ENCODE measurements at regions not wholly inside any gene's neighbourhood (a gene's known extent, or its start where the extent isn't known, plus 50 kb on each side); places are given as distances from the start of the nearest gene placed in this dataset.

GRCh38 chr7:106773721-106774120, 91.4 kb upstream of the PIK3CG start:
- H3K4me1 ChIP-seq (ENCODE audit: control insufficient read depth, insufficient read depth, low read length), result no peaks in the 10 kb centered on the region
- H3K9me3 ChIP-seq (ENCODE audit: control insufficient read depth, insufficient read depth, low read depth, low read length), result no peaks in the 10 kb centered on the region
- TF ChIP-seq ZNF132 (tag by site-specific recombination; IDR thresholded peaks at IDR 0.05; ENCODE audit: borderline replicate concordance) (no peak), ZNF280C (tag by site-specific recombination; IDR thresholded peaks at IDR 0.05) (no peak), GLIS1 (tag by site-specific recombination; IDR thresholded peaks at IDR 0.05) (no peak), ZNF239 (tag by site-specific recombination; IDR thresholded peaks at IDR 0.05) (no peak), ZBTB8A (tag by site-specific recombination; IDR thresholded peaks at IDR 0.05) (no peak), ZSCAN23 (tag by site-specific recombination; IDR thresholded peaks at IDR 0.05) (no peak), ZNF404 (tag by site-specific recombination; IDR thresholded peaks at IDR 0.05) (no peak), ZNF23 (tag by site-specific recombination; IDR thresholded peaks at IDR 0.05; ENCODE audit: borderline replicate concordance) (no peak), ZBTB44 (tag by site-specific recombination; IDR thresholded peaks at IDR 0.05) (no peak), ZFP69B (tag by site-specific recombination; IDR thresholded peaks at IDR 0.05) (no peak), ZNF837 (tag by site-specific recombination; IDR thresholded peaks at IDR 0.05) (no peak), PATZ1 (tag by site-specific recombination; IDR thresholded peaks at IDR 0.05) (no peak), RBAK (tag by site-specific recombination; IDR thresholded peaks at IDR 0.05) (no peak), ZSCAN18 (tag by site-specific recombination; IDR thresholded peaks at IDR 0.05) (no peak), ZNF660 (tag by site-specific recombination; IDR thresholded peaks at IDR 0.05) (no peak), ZEB2 (tag by site-specific recombination; IDR thresholded peaks at IDR 0.05) (no peak)
- H3K4me3 ChIP-seq (ENCODE audit: low read depth, low read length), result no peak overlapping the region
- CTCF ChIA-PET, result interaction anchor here (1.7 kb wide), 1 partner anchor 19 kb away, joined by 3 read pairs; no protein-coding TSS in a partner anchor
- POLR2A ChIA-PET, result no interaction called here
- H3K36me3 ChIP-seq (ENCODE audit: control insufficient read depth in 2 of 2, insufficient read depth in 1 of 2, low read length in 2 of 2), result no peaks in the 10 kb centered on the region
- H3K27ac ChIP-seq (ENCODE audit: extremely low read depth, low read depth, low read length), result no peak overlapping the region

GRCh38 chr7:106774213-106774767, 90.8 kb upstream of the PIK3CG start:
- Histone ChIP-seq H3K4me1 (ENCODE audit: control insufficient read depth, insufficient read depth, low read length) (no peaks in the 10 kb centered on the region), H3K9me3 (ENCODE audit: control insufficient read depth, insufficient read depth, low read depth, low read length) (no peaks in the 10 kb centered on the region), H3K27ac (ENCODE audit: extremely low read depth, low read depth, low read length) (no peak overlapping the region), H3K36me3 (ENCODE audit: control insufficient read depth in 2 of 2, insufficient read depth in 1 of 2, low read length in 2 of 2) (no peaks in the 10 kb centered on the region), H3K4me3 (ENCODE audit: low read depth, low read length) (no peak overlapping the region)
- ChIA-PET POLR2A (no interaction called here), CTCF (interaction anchor here (0.8 to 1.7 kb wide), 2 partner anchors 18 to 173 kb away, joined by 3 to 6 read pairs; no protein-coding TSS in a partner anchor)
- TF ChIP-seq ZNF280C (tag by site-specific recombination; IDR thresholded peaks at IDR 0.05), result no peak
- TF ChIP-seq ZBTB7A (tag by site-specific recombination; IDR thresholded peaks at IDR 0.05; ENCODE audit: low read depth), result no peak
- TF ChIP-seq ZEB2 (tag by site-specific recombination; IDR thresholded peaks at IDR 0.05), result no peak
- no peak for TF ChIP-seq PRDM1 (tag by site-specific recombination; IDR thresholded peaks at IDR 0.05)
- no peak for TF ChIP-seq ZNF350 (tag by site-specific recombination; IDR thresholded peaks at IDR 0.05)
- TF ChIP-seq ZNF623 (tag by site-specific recombination; IDR thresholded peaks at IDR 0.05), result no peak
- no peak for TF ChIP-seq KLF8 (tag by site-specific recombination; IDR thresholded peaks at IDR 0.05)
- no peak for TF ChIP-seq ZNF785 (tag by site-specific recombination; IDR thresholded peaks at IDR 0.05)
- no peak for TF ChIP-seq ZBTB21 (tag by site-specific recombination; IDR thresholded peaks at IDR 0.05)
